ENCODE measurements at regions not wholly inside any gene's neighbourhood (a gene's known extent, or its start where the extent isn't known, plus 50 kb on each side); places are given as distances from the start of the nearest gene placed in this dataset.
A peak's percentile ranks its signal among the peaks of the same experiment; 100 is the strongest.

DNA sequence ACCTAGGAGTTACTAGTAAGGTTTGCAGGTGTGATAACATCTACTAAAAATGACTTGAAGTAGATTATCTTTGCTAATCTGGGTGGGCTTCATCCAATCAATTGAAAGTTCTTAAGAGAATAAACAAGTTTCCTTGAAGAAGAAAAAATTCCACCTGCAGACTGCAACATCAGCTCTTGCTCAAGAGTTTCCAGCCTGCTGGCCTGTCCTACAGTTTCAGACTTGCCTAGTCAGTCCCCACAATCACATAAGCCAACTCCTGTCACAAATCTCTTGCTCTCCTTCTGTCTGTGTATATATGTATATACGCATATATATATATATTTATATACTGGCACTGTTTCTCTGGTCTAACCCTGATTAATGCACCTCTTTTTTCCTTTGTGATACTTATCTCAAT lies 67.3 kb upstream of the ITM2B start:
- no peaks in the 10 kb centered on the region for H3K79me2 ChIP-seq (ENCODE audit: insufficient read depth)
- no peak overlapping the region for H3K4me3 ChIP-seq
- no peak for DNase-seq
- TF ChIP-seq EZH2 (IDR thresholded peaks at IDR 0.05; ENCODE audit: insufficient read depth, poor library complexity, severe bottlenecking) (no peak), EZH2phosphoT487 (IDR thresholded peaks at IDR 0.05; ENCODE audit: insufficient read depth, low read depth) (no peak)
- no peak overlapping the region for H3K9ac ChIP-seq
- 91 to 98% methylated on average over 1 of the region's 1 CpG for WGBS, 2 experiments (ENCODE audit: low coverage in 1 of 2, low lambda C conversion rate in 2 of 2, missing lambda C conversion rate in 2 of 2)
- no peaks in the 10 kb centered on the region for H3F3A ChIP-seq (ENCODE audit: insufficient read depth)
- in situ Hi-C loops (cut with MboI), result no loop called here
- no peaks in the 10 kb centered on the region for H3K9me3 ChIP-seq (ENCODE audit: low read depth)
- no peaks in the 10 kb centered on the region for H3K27me3 ChIP-seq (replicated peaks; ENCODE audit: insufficient read depth)
- H3K4me2 ChIP-seq (ENCODE audit: unreplicated experiment), result no peak overlapping the region
- H3K9me2 ChIP-seq (ENCODE audit: insufficient read depth), result no peaks in the 10 kb centered on the region
- H4K20me1 ChIP-seq (ENCODE audit: insufficient read depth), result no peaks in the 10 kb centered on the region
- H2AFZ ChIP-seq, result no peak overlapping the region
- H3K4me1 ChIP-seq (ENCODE audit: insufficient read depth), result peaks cover 8% of the 10 kb centered on the region
- no peak overlapping the region for H3K27ac ChIP-seq
- H3K36me3 ChIP-seq (ENCODE audit: low read depth), result no peaks in the 10 kb centered on the region

DNA sequence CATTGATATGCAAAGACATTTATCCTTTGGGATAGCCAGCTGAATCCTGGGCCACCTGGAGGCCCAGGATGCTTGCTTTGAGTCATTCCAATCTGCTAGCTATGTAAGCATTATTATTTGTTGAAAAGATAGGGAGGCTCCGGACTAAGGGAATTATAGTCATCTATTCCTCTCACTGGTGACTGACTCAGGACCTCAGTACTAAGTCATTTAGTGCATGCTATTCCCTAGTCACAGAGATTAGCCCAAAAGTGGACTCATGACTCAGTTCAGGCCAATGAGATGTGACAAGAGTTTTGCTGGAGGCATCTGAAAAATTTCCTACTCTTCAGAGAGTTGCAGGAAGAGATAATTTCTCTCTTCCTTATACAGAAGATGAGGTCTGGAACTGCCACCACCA lies 67.9 kb upstream of the ITM2B start:
- no peak overlapping the region for H3K4me3 ChIP-seq
- H3K79me2 ChIP-seq (ENCODE audit: insufficient read depth), result no peaks in the 10 kb centered on the region
- H3K9ac ChIP-seq, result no peak overlapping the region
- H3K4me1 ChIP-seq (ENCODE audit: insufficient read depth), result peaks cover 14% of the 10 kb centered on the region
- in situ Hi-C loops (cut with MboI), result no loop called here
- no peaks in the 10 kb centered on the region for H3K36me3 ChIP-seq (ENCODE audit: low read depth)
- no peak for TF ChIP-seq EZH2phosphoT487 (IDR thresholded peaks at IDR 0.05; ENCODE audit: insufficient read depth, low read depth)
- no peak for TF ChIP-seq EZH2 (IDR thresholded peaks at IDR 0.05; ENCODE audit: insufficient read depth, poor library complexity, severe bottlenecking)
- DNase-seq, result peak; percentile 12
- no peaks in the 10 kb centered on the region for H4K20me1 ChIP-seq (ENCODE audit: insufficient read depth)
- H3F3A ChIP-seq (ENCODE audit: insufficient read depth), result peaks cover 6% of the 10 kb centered on the region
- H3K4me2 ChIP-seq (ENCODE audit: unreplicated experiment), result no peak overlapping the region
- no peak overlapping the region for H3K27ac ChIP-seq
- H3K27me3 ChIP-seq (replicated peaks; ENCODE audit: insufficient read depth), result no peaks in the 10 kb centered on the region
- no peaks in the 10 kb centered on the region for H3K9me2 ChIP-seq (ENCODE audit: insufficient read depth)
- H2AFZ ChIP-seq, result no peak overlapping the region
- no peaks in the 10 kb centered on the region for H3K9me3 ChIP-seq (ENCODE audit: low read depth)
- 21 to 54% methylated on average over 1 of the region's 1 CpG for WGBS, 2 experiments (ENCODE audit: low coverage in 1 of 2, low lambda C conversion rate in 2 of 2, missing lambda C conversion rate in 2 of 2)

- H3K27me3 ChIP-seq (replicated peaks; ENCODE audit: insufficient read depth), result no peaks in the 10 kb centered on the region
- TF ChIP-seq EZH2phosphoT487 (IDR thresholded peaks at IDR 0.05; ENCODE audit: insufficient read depth, low read depth), result no peak
- TF ChIP-seq EZH2 (IDR thresholded peaks at IDR 0.05; ENCODE audit: insufficient read depth, poor library complexity, severe bottlenecking), result no peak
- peaks cover 26% of the 10 kb centered on the region for H3K4me1 ChIP-seq (ENCODE audit: insufficient read depth)
- no peak overlapping the region for H3K9ac ChIP-seq
- H3K27ac ChIP-seq, result no peak overlapping the region
- DNase-seq, result no peak
- no peaks in the 10 kb centered on the region for H3K36me3 ChIP-seq (ENCODE audit: low read depth)
- H3K4me3 ChIP-seq, result no peak overlapping the region
- peaks cover 19% of the 10 kb centered on the region for H3F3A ChIP-seq (ENCODE audit: insufficient read depth)
- no peaks in the 10 kb centered on the region for H3K9me2 ChIP-seq (ENCODE audit: insufficient read depth)
- H3K9me3 ChIP-seq (ENCODE audit: low read depth), result no peaks in the 10 kb centered on the region
- no peak overlapping the region for H2AFZ ChIP-seq
- H3K4me2 ChIP-seq (ENCODE audit: unreplicated experiment), result no peak overlapping the region
- in situ Hi-C loops (cut with MboI), result no loop called here
- 81 to 82% methylated on average over 4 of the region's 4 CpGs for WGBS, 2 experiments (ENCODE audit: low coverage in 1 of 2, low lambda C conversion rate in 2 of 2, missing lambda C conversion rate in 2 of 2)
- H4K20me1 ChIP-seq (ENCODE audit: insufficient read depth), result no peaks in the 10 kb centered on the region
- no peaks in the 10 kb centered on the region for H3K79me2 ChIP-seq (ENCODE audit: insufficient read depth)
Measured at GRCh38 chr13:48163061-48163460, 68.2 kb upstream of the MED4 start.

DNA sequence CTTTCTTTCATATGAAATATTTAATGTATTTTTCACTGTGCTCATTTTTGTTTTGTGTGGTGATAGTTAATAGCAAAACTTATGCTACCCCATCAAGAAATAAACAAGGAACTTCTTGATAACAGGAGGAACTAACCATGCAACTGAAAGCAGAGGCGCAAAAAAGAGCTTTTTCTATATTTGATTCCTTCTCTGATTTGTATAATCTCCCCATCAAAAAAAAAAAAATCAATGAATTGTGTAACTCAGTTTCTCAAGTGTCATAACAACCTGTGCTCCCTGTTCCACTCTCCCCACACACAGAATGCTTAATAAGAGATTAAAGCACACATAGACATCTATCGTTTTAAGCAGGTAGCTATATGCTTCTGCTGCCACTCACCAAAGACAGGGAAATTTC lies 67.3 kb upstream of the MED4 start:
- Histone ChIP-seq H3K9ac (no peak overlapping the region), H3K4me1 (ENCODE audit: insufficient read depth) (peaks cover 26% of the 10 kb centered on the region), H3K27me3 (replicated peaks; ENCODE audit: insufficient read depth) (no peaks in the 10 kb centered on the region), H3K9me3 (ENCODE audit: low read depth) (no peaks in the 10 kb centered on the region), H3K27ac (no peak overlapping the region), H3K9me2 (ENCODE audit: insufficient read depth) (no peaks in the 10 kb centered on the region), H3K36me3 (ENCODE audit: low read depth) (no peaks in the 10 kb centered on the region), H3K79me2 (ENCODE audit: insufficient read depth) (no peaks in the 10 kb centered on the region), H3K4me2 (ENCODE audit: unreplicated experiment) (no peak overlapping the region), H3K4me3 (no peak overlapping the region), H2AFZ (0 out of 2 replicates have a peak overlapping the region, but pooled peaks have one; percentile 83), H4K20me1 (ENCODE audit: insufficient read depth) (no peaks in the 10 kb centered on the region), H3F3A (ENCODE audit: insufficient read depth) (peaks cover 19% of the 10 kb centered on the region)
- TF ChIP-seq EZH2 (IDR thresholded peaks at IDR 0.05; ENCODE audit: insufficient read depth, poor library complexity, severe bottlenecking), result no peak
- TF ChIP-seq EZH2phosphoT487 (IDR thresholded peaks at IDR 0.05; ENCODE audit: insufficient read depth, low read depth), result no peak
- WGBS, 2 experiments (ENCODE audit: low coverage in 1 of 2, low lambda C conversion rate in 2 of 2, missing lambda C conversion rate in 2 of 2), result 69 to 86% methylated on average over 2 of the region's 2 CpGs
- in situ Hi-C loops (cut with MboI), result no loop called here
- DNase-seq, result no peak

Data from GM23248 (cell line).